DOHH2 (cell line): ENCODE measurements at regions not wholly inside any gene's neighbourhood (a gene's known extent, or its start where the extent isn't known, plus 50 kb on each side); places are given as distances from the start of the nearest gene placed in this dataset.

ENCODE experiments used
- H3F3A ChIP-seq: fragments of 200-600 bp; sonication (generic), shearing (Covaris generic); 2 replicates; pipeline ENCODE4 v1.6.0; 2016; ENCODE audit warnings: antibody characterized with exemption, mild to moderate bottlenecking; ENCODE audit not compliant: control insufficient read depth, insufficient read depth
- H3K27ac ChIP-seq: fragments of 200-600 bp; sonication (generic); 2 replicates; pipeline ENCODE4 v1.5.1; 2014; ENCODE audit warnings: low read depth, mild to moderate bottlenecking, low read length, moderate library complexity
- H3K27me3 ChIP-seq: fragments of 200-600 bp; sonication (generic); 2 replicates; pipeline ENCODE4 v1.6.1; 2014; ENCODE audit warnings: mild to moderate bottlenecking, low read length, mixed read lengths; ENCODE audit not compliant: control insufficient read depth
- H3K36me3 ChIP-seq: fragments of 200-600 bp; sonication (generic); 2 replicates; pipeline ENCODE4 v1.6.1; 2014; ENCODE audit warnings: mild to moderate bottlenecking, low read length, moderate library complexity, mixed read lengths; ENCODE audit not compliant: control insufficient read depth
- H3K4me1 ChIP-seq: fragments of 200-600 bp; sonication (generic); 2 replicates; pipeline ENCODE4 v1.6.1; 2014; ENCODE audit warnings: mild to moderate bottlenecking, low read length, mixed read lengths; ENCODE audit not compliant: control insufficient read depth
- H3K4me2 ChIP-seq: fragments of 200-600 bp; sonication (generic); 2 replicates; pipeline ENCODE4 v1.6.0; 2014; ENCODE audit warnings: mild to moderate bottlenecking, low read length, moderate library complexity
- H3K4me3 ChIP-seq: fragments of 200-600 bp; sonication (generic); 2 replicates; pipeline ENCODE4 v1.5.1; 2014; ENCODE audit warnings: mild to moderate bottlenecking, low read length, mixed read lengths
- H3K79me2 ChIP-seq: fragments of 200-600 bp; sonication (generic); 2 replicates; pipeline ENCODE4 v1.6.1; 2014; ENCODE audit warnings: mild to moderate bottlenecking, low read length, mixed read lengths; ENCODE audit not compliant: control insufficient read depth
- H3K9me2 ChIP-seq: fragments of 200-600 bp; sonication (generic); replicated peaks from 2 replicates; pipeline ENCODE4 v1.6.1; 2014; ENCODE audit warnings: mild to moderate bottlenecking, low read length, mixed read lengths; ENCODE audit not compliant: control insufficient read depth
- H3K9me3 ChIP-seq: fragments of 200-600 bp; sonication (generic); 2 replicates; pipeline ENCODE4 v1.6.1; 2014; ENCODE audit warnings: antibody characterized with exemption, low read length, mixed read lengths; ENCODE audit not compliant: control insufficient read depth, insufficient read depth
- H4K20me1 ChIP-seq: fragments of 200-600 bp; sonication (generic); 2 replicates; pipeline ENCODE4 v1.6.0; 2014; ENCODE audit warnings: low read depth, mild to moderate bottlenecking, antibody characterized with exemption, low read length, moderate library complexity; ENCODE audit not compliant: control insufficient read depth, insufficient read depth
- EZH2phosphoT487 ChIP-seq: fragments of 200-600 bp; sonication (generic); IDR thresholded peaks from 2 replicates; pipeline ENCODE4 v1.6.1; 2017; ENCODE audit warnings: borderline replicate concordance, mild to moderate bottlenecking, antibody characterized with exemption, low read length, moderate library complexity, mixed read lengths
- TF ChIP-seq, protein P1 (sequence below): fragments of 200-600 bp; sonication (generic); IDR thresholded peaks from one replicate; pipeline ENCODE4 v1.5.1; 2014; ENCODE audit warnings: antibody characterized with exemption, mild to moderate bottlenecking, low read depth, low read length; ENCODE audit not compliant: poor library complexity, severe bottlenecking

DNA sequence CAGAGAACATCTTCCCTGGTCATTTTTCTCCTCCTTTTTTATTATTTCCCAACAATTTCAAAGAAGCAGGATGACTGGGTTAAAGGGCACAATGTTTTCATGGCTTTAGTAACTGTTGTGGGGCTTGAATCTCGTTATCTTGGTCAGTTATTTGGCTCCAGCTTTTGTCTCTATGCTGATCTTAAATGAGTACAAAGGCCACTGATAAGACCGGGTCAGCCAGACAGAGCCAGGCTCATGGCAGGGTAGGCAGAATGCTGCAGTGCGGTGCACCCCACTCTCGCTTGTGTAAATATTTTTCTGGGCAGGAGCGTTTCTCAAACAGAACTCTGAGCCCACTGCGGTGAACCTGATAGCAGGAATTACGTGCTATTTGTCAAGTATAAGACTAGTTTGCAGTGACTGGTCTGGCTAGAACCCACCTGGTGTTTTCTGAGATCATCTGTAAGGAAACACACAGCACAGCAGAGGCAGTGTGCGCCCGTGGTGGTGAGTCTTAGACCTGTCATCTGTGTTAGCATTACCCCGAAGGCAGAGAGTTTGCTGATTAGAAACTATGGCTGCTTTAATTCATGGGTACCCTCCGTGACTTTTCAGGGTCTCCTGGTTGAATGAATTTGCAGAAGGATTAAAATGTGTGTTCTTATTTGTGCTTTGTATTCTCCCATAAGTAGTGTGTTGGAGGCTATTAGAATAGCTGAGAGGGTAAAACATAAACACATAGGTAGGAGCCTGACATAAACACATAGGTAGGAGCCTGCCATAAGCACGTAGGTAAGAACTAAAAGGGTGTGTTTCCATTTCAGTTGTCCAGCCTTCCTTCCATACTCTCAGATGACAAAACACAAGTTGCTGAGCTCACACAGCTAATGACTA is 158.6 kb upstream of the DMRT1 start:
- peaks cover 51% of the 10 kb centered on the region for H3K36me3 ChIP-seq
- H3K4me2 ChIP-seq = no peak overlapping the region
- H3K9me3 ChIP-seq = no peaks in the 10 kb centered on the region
- no peaks in the 10 kb centered on the region; the same call in 1 of the 2 replicates for H3K79me2 ChIP-seq
- no peak overlapping the region for H3K4me3 ChIP-seq
- 0 out of 2 replicates have a peak, but pooled peaks cover 3% of the 10 kb centered on the region for H3F3A ChIP-seq
- no peaks in the 10 kb centered on the region for H3K9me2 ChIP-seq
- no peaks in the 10 kb centered on the region for H3K27me3 ChIP-seq
- TF ChIP-seq, protein P1, sequence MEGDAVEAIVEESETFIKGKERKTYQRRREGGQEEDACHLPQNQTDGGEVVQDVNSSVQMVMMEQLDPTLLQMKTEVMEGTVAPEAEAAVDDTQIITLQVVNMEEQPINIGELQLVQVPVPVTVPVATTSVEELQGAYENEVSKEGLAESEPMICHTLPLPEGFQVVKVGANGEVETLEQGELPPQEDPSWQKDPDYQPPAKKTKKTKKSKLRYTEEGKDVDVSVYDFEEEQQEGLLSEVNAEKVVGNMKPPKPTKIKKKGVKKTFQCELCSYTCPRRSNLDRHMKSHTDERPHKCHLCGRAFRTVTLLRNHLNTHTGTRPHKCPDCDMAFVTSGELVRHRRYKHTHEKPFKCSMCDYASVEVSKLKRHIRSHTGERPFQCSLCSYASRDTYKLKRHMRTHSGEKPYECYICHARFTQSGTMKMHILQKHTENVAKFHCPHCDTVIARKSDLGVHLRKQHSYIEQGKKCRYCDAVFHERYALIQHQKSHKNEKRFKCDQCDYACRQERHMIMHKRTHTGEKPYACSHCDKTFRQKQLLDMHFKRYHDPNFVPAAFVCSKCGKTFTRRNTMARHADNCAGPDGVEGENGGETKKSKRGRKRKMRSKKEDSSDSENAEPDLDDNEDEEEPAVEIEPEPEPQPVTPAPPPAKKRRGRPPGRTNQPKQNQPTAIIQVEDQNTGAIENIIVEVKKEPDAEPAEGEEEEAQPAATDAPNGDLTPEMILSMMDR = no peak
- no peak for TF ChIP-seq EZH2phosphoT487
- H3K4me1 ChIP-seq = peaks cover 1% of the 10 kb centered on the region
- H3K27ac ChIP-seq = no peak overlapping the region
- no peaks in the 10 kb centered on the region for H4K20me1 ChIP-seq

- Histone ChIP-seq H3K27me3 (no peaks in the 10 kb centered on the region), H3K36me3 (peaks cover 46% of the 10 kb centered on the region), H3K4me2 (no peak overlapping the region), H3F3A (0 out of 2 replicates have a peak, but pooled peaks cover 3% of the 10 kb centered on the region), H3K4me3 (no peak overlapping the region), H3K27ac (no peak overlapping the region), H3K9me3 (no peaks in the 10 kb centered on the region), H3K79me2 (no peaks in the 10 kb centered on the region; the same call in 1 of the 2 replicates), H3K9me2 (no peaks in the 10 kb centered on the region), H3K4me1 (peaks cover 6% of the 10 kb centered on the region), H4K20me1 (no peaks in the 10 kb centered on the region)
- TF ChIP-seq, protein P1 = no peak
- TF ChIP-seq EZH2phosphoT487 = no peak
These were observed 157.9 kb upstream of the DMRT1 start for GRCh38 chr9:683509-684021.

GRCh38 chr9:684054-684890 is 157.2 kb upstream of the DMRT1 start:
- Histone ChIP-seq H3K4me3 (no peak overlapping the region), H3F3A (no peaks in the 10 kb centered on the region), H4K20me1 (no peaks in the 10 kb centered on the region), H3K36me3 (peaks cover 49% of the 10 kb centered on the region), H3K79me2 (no peaks in the 10 kb centered on the region; the same call in 1 of the 2 replicates), H3K4me1 (peaks cover 6% of the 10 kb centered on the region), H3K9me3 (no peaks in the 10 kb centered on the region), H3K27ac (no peak overlapping the region), H3K27me3 (no peaks in the 10 kb centered on the region), H3K4me2 (no peak overlapping the region), H3K9me2 (no peaks in the 10 kb centered on the region)
- TF ChIP-seq, protein P1 = no peak
- TF ChIP-seq EZH2phosphoT487 = no peak
